Adipose tissue (tissue), 3 donors: ENCODE measurements at regions not wholly inside any gene's neighbourhood (a gene's known extent, or its start where the extent isn't known, plus 50 kb on each side); places are given as distances from the start of the nearest gene placed in this dataset.

Experiments used
- H3K27ac ChIP-seq: one replicate; pipeline ENCODE4 v1.5.1; 2013; ENCODE audit warnings: low read depth, low read length
- WGBS, 3 donors: extraction: QIAGEN DNeasy Blood & Tissue Kit; methylation state at CpG; one replicate each; pipeline ENCODE4 v1.1.7; 2013; 5-methylcytosine and 5-hydroxymethylcytosine counted together
- donor health status: healthy with polysubstance abuse.
- donor health status: Bipolar disorder and iron deficiency.
- donor health status: healthy.

DNA sequence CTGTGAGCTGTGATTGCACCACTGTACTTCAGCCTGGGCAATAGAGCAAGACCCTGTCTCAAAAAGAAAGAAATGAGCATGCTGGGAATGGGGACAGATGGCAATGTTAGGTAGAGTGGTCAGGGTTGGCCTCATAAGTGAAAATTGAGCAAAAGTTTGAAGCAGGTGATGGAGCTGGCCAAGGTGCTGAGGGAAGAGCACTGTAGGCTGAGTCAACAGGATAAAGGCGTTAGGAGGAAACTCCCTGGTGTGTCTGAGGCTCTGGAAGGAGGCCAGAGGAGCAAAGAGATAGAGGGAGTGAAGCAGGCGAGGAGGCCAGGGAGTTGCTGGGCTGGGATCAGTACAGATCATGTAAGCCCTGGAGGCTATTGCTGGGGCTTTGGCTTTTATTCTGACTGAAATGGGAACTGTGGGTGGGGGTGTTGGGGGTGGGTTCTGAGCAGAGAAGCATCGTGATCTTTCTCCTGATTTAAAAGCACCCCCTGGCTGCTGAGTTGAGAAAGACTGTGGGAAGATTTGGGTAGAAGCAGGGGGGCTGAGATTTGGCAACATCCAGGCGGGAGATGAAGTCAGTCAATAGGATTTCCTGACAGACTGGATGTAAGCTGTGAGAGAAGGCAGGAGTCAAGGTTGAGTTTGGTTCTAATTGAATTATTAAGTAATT lies 52.5 kb upstream of the VKORC1L1 start:
- H3K27ac ChIP-seq: no peak overlapping the region
- WGBS, 3 donors: 33 to 55% (median 41%) methylated on average over 4 of the region's 4 CpGs
